PFSK-1 (cell line): ENCODE measurements at regions not wholly inside any gene's neighbourhood (a gene's known extent, or its start where the extent isn't known, plus 50 kb on each side); places are given as distances from the start of the nearest gene placed in this dataset.

Experiments used
- FOXP2 ChIP-seq: optimal IDR thresholded peaks from 2 replicates; pipeline ENCODE3; 2011; ENCODE audit warnings: borderline replicate concordance, control low read depth, inconsistent platforms; ENCODE audit not compliant: insufficient read depth; ENCODE audit errors: extremely low read length, extremely low read depth
- POLR2AphosphoS5 ChIP-seq: IDR thresholded peaks from 2 replicates; pipeline ENCODE4 v1.6.1; 2012; ENCODE audit warnings: low read depth, mild to moderate bottlenecking, control low read depth, low read length, moderate library complexity
- REST ChIP-seq, 2 experiments: IDR thresholded peaks; 2 replicates each; pipeline versions ENCODE4 v1.6.1 to v1.8.0; 2011 to 2012; ENCODE audit warnings: low read depth in 2 of 2, low read length in 2 of 2, control low read depth in 1 of 2, inconsistent platforms in 1 of 2, mild to moderate bottlenecking in 1 of 2, moderate library complexity in 1 of 2; ENCODE audit not compliant: insufficient read depth in 1 of 2
- SIN3A ChIP-seq: IDR thresholded peaks from 2 replicates; pipeline ENCODE4 v1.6.1; 2012; ENCODE audit warnings: mild to moderate bottlenecking, low read length, moderate library complexity, borderline replicate concordance; ENCODE audit not compliant: insufficient read depth
- TAF1 ChIP-seq: IDR thresholded peaks from 2 replicates; pipeline ENCODE4 v1.6.1; 2012; ENCODE audit warnings: low read length, control low read depth, borderline replicate concordance; ENCODE audit not compliant: insufficient read depth

- TF ChIP-seq TAF1 = no peak
- no peak for TF ChIP-seq SIN3A
- TF ChIP-seq REST (IDR thresholded peaks at IDR 0.05; ENCODE audit: insufficient read depth in 1 of 2, low read depth in 2 of 2, low read length in 2 of 2) = no peak
- TF ChIP-seq POLR2AphosphoS5 = no peak
- no peak for TF ChIP-seq FOXP2
These were observed 1160.4 kb downstream of the BRD1 start for GRCh38 chr22:48667289-48667688.

- TF ChIP-seq SIN3A (no peak), POLR2AphosphoS5 (no peak), TAF1 (no peak), REST (IDR thresholded peaks at IDR 0.05; ENCODE audit: insufficient read depth in 1 of 2, low read depth in 2 of 2, low read length in 2 of 2) (no peak), FOXP2 (no peak)
These were observed 1161.1 kb downstream of the BRD1 start for GRCh38 chr22:48666620-48667019.

GRCh38 chr22:48665311-48665995, 1162.2 kb downstream of the BRD1 start:
- TF ChIP-seq SIN3A (no peak), REST (IDR thresholded peaks at IDR 0.05; ENCODE audit: insufficient read depth in 1 of 2, low read depth in 2 of 2, low read length in 2 of 2) (no peak), TAF1 (no peak), POLR2AphosphoS5 (no peak), FOXP2 (no peak)

GRCh38 chr22:48664586-48664985, 1163.1 kb downstream of the BRD1 start:
- TF ChIP-seq POLR2AphosphoS5 (no peak), SIN3A (no peak), FOXP2 (no peak), REST (IDR thresholded peaks at IDR 0.05; ENCODE audit: insufficient read depth in 1 of 2, low read depth in 2 of 2, low read length in 2 of 2) (no peak), TAF1 (no peak)

- TF ChIP-seq FOXP2 = no peak
- TF ChIP-seq POLR2AphosphoS5 = no peak
- TF ChIP-seq TAF1 = no peak
- no peak for TF ChIP-seq REST (IDR thresholded peaks at IDR 0.05; ENCODE audit: insufficient read depth in 1 of 2, low read depth in 2 of 2, low read length in 2 of 2)
- TF ChIP-seq SIN3A = no peak
These were observed 1164.4 kb downstream of the BRD1 start for GRCh38 chr22:48663297-48663696.
